ENCODE measurements at regions not wholly inside any gene's neighbourhood (a gene's known extent, or its start where the extent isn't known, plus 50 kb on each side); places are given as distances from the start of the nearest gene placed in this dataset.

DNA sequence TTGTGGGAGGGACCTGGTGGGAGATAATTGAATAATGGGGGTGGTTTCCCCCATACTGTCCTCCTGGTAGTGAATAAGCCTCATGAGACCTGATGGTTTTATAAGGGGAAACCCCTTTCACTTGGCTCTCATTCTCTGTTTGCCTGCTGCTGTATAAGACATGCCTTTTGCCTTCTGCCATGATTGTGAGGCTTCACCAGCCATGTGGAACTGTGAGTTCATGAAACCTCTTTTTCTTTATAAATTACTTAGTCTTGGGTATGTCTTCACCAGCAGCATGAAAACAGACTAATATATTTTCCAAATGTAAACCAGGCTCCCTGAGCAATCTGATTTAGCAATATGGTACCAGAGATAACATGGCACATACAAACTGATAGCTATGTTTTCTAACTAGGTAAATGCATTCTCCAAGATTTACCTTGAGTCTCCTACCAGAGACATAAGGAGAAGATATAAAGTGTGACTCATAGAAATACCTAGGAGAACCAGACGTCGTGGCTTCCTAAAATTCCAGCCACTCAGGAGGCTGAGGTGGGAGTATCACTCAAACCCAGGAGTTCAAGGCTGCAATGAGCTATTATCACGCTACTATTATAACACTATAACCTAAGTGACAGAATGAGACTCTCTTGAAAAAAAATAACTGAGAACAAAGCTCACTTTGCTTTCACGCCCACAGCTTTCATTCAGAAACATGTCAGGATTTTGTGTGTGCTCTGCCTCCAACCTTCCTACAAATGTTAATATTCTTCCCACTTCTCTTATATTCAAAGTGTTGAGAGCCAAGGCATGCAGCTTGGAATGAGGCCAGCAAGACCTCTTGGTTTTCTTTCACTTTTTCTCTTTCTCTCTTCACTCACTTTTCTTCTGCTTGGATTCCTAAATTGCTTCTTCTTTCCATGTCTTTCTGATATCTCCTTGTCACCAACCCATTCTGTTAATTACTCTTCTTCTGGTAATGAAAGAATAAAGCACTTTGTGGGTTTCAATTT, 263.9 kb upstream of the UBE2E3 start:
- TF ChIP-seq POLR2A (IDR thresholded peaks at IDR 0.05) (no peak), CTCF (IDR thresholded peaks at IDR 0.05) (no peak)
